22Rv1 (cell line): ENCODE measurements at regions not wholly inside any gene's neighbourhood (a gene's known extent, or its start where the extent isn't known, plus 50 kb on each side); places are given as distances from the start of the nearest gene placed in this dataset.

Experiments used
- ZFX ChIP-seq: fragments of 450-650 bp; IDR thresholded peaks from 2 replicates; pipeline ENCODE4 v1.6.1; 2017; ENCODE audit warnings: antibody characterized with exemption, borderline replicate concordance
- TF ChIP-seq, protein P1 (sequence below): fragments of 450-650 bp; IDR thresholded peaks from 2 replicates; pipeline ENCODE4 v1.5.1; 2017; ENCODE audit warnings: mild to moderate bottlenecking

DNA sequence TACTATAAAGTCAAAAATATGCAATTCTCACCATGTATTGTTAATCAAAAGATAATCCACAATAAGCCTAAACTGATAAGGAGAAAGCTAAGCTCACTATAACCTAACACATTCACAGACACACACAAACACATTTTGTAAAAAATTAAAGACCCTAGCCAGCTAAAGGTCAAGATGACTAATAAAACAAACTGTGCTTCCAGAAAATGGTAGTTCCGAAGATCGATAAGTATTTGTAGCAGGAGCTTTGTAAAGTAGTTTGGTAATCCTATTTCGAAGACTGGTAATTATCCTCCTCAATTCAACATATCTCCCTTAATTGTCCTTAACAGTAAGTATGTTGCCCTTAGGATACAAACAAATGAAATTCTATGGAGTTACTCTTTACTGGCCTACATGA is 62.9 kb upstream of the CHMP2B start:
- TF ChIP-seq, protein P1, sequence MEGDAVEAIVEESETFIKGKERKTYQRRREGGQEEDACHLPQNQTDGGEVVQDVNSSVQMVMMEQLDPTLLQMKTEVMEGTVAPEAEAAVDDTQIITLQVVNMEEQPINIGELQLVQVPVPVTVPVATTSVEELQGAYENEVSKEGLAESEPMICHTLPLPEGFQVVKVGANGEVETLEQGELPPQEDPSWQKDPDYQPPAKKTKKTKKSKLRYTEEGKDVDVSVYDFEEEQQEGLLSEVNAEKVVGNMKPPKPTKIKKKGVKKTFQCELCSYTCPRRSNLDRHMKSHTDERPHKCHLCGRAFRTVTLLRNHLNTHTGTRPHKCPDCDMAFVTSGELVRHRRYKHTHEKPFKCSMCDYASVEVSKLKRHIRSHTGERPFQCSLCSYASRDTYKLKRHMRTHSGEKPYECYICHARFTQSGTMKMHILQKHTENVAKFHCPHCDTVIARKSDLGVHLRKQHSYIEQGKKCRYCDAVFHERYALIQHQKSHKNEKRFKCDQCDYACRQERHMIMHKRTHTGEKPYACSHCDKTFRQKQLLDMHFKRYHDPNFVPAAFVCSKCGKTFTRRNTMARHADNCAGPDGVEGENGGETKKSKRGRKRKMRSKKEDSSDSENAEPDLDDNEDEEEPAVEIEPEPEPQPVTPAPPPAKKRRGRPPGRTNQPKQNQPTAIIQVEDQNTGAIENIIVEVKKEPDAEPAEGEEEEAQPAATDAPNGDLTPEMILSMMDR, result no peak
- no peak for TF ChIP-seq ZFX
